Brain microvascular endothelial cell (primary cell): ENCODE measurements at regions not wholly inside any gene's neighbourhood (a gene's known extent, or its start where the extent isn't known, plus 50 kb on each side); places are given as distances from the start of the nearest gene placed in this dataset.

Experiments
- DNase-seq: peaks from one replicate; pipeline ENCODE4 v3.0.0-alpha.2; 2020
- H3K27ac ChIP-seq: fragments of 250-450 bp; sonication (Bioruptor Pico); 2 replicates; pipeline ENCODE4 v1.5.1; 2020; ENCODE audit warnings: mild to moderate bottlenecking, moderate library complexity
- H3K27me3 ChIP-seq: fragments of 250-450 bp; sonication (Bioruptor Pico); replicated peaks from 2 replicates; pipeline ENCODE4 v1.5.1; 2020; ENCODE audit warnings: mild to moderate bottlenecking
- H3K36me3 ChIP-seq: fragments of 250-450 bp; sonication (Bioruptor Pico); replicated peaks from 2 replicates; pipeline ENCODE4 v1.5.1; 2020; ENCODE audit warnings: mild to moderate bottlenecking
- H3K4me3 ChIP-seq: 2 replicates; pipeline ENCODE4 v1.5.1; 2011; ENCODE audit warnings: low read depth, mild to moderate bottlenecking, control low read depth, low read length, moderate library complexity
- CTCF ChIP-seq: IDR thresholded peaks from 2 replicates; pipeline ENCODE4 v1.5.1; 2011; ENCODE audit warnings: low read depth, mild to moderate bottlenecking, moderate library complexity, low read length, control low read depth, inconsistent platforms; ENCODE audit errors: missing control alignments
- in situ Hi-C: cut with HindIII; loops from 2 replicates; pipeline ENCODE4 v1.10.0; 2017; ENCODE audit warnings: low sequenced_read_pairs, low pct_ligation_motif_present

- Histone ChIP-seq H3K27me3 (no peaks in the 10 kb centered on the region), H3K27ac (no peak overlapping the region), H3K4me3 (no peak overlapping the region), H3K36me3 (no peaks in the 10 kb centered on the region)
- in situ Hi-C loops = no loop called here
- no peak for TF ChIP-seq CTCF
- no peak for DNase-seq
Measured at GRCh38 chr12:115623764-115624334, 653.6 kb downstream of the MED13L start.

DNA sequence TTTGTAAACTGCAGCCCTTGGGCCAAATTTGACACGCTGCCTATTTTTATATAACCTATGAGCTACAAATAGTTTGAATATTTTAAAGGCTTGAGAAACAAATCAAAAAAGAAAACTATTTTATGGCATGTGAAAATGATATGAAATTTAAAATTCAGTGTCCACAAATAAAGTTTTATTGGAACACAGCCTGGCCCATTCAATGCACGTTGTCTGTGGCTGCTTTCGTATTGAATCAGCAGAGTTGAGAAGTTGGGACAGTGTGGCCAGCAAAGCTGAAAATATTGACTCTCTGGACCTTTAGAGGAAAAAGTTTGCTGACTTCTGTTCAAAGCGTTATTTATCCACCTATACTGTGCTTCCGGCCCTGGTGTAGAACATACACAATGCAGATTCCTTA lies 654.2 kb downstream of the MED13L start:
- TF ChIP-seq CTCF = no peak
- Histone ChIP-seq H3K4me3 (no peak overlapping the region), H3K27me3 (no peaks in the 10 kb centered on the region), H3K27ac (no peak overlapping the region), H3K36me3 (no peaks in the 10 kb centered on the region)
- in situ Hi-C loops = no loop called here
- DNase-seq = no peak

DNA sequence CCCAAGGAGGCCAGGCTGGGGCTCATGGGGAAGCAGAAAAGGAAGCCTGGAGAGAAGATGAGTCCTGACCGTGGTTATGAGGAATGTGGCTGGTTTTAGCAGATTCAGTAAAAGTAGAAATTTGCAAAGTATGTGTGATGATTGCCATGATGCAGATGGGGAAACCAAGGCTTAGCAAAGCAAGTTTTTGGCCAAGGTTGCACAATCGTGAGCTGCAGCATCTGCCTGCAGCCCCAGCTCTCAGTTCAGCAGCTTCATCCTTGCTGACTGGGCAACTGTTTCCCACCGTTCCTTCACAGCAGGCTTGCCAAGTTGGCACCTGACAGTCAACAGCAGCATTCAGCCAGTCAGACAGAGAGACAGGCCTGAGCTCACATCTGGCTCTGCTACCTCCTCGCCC lies 656.7 kb downstream of the MED13L start:
- in situ Hi-C loops = no loop called here
- H3K27me3 ChIP-seq = no peaks in the 10 kb centered on the region
- no peak for TF ChIP-seq CTCF
- H3K27ac ChIP-seq = no peak overlapping the region
- H3K36me3 ChIP-seq = no peaks in the 10 kb centered on the region
- DNase-seq = no peak
- H3K4me3 ChIP-seq = no peak overlapping the region

DNA sequence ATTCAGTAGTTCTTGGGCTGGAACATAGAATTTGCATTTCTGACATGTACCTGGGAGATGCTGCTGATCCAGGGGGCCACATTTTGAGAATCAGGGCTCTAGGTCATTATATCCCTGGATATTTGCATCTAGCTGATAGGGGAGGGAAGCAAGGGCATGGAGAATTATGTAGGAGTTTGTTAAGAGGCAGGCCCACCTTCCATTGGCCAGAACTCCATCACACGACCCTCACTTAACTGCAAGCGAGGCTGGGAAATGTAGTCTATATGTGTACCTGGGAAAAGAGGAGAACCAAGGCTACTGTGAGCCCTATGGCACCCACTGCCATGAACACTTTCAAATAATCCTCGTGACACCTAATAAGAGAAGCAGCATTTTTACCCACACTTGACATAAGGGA lies 657.6 kb downstream of the MED13L start:
- in situ Hi-C loops = no loop called here
- no peak for TF ChIP-seq CTCF
- no peak overlapping the region for H3K27ac ChIP-seq
- no peaks in the 10 kb centered on the region for H3K27me3 ChIP-seq
- no peak overlapping the region for H3K4me3 ChIP-seq
- DNase-seq = no peak
- H3K36me3 ChIP-seq = no peaks in the 10 kb centered on the region

- no peak for DNase-seq
- in situ Hi-C loops = no loop called here
- H3K27me3 ChIP-seq = no peaks in the 10 kb centered on the region
- TF ChIP-seq CTCF = no peak
- no peak overlapping the region for H3K27ac ChIP-seq
- H3K4me3 ChIP-seq = no peak overlapping the region
- H3K36me3 ChIP-seq = no peaks in the 10 kb centered on the region
Measured at GRCh38 chr12:115619061-115619460, 658.4 kb downstream of the MED13L start.

- no peaks in the 10 kb centered on the region for H3K36me3 ChIP-seq
- no peak overlapping the region for H3K4me3 ChIP-seq
- no peaks in the 10 kb centered on the region for H3K27me3 ChIP-seq
- no peak for DNase-seq
- in situ Hi-C loops = no loop called here
- TF ChIP-seq CTCF = no peak
- H3K27ac ChIP-seq = no peak overlapping the region
Measured at GRCh38 chr12:115618105-115618504, 659.4 kb downstream of the MED13L start.
